WI38 (cell line): ENCODE measurements at regions not wholly inside any gene's neighbourhood (a gene's known extent, or its start where the extent isn't known, plus 50 kb on each side); places are given as distances from the start of the nearest gene placed in this dataset.
"Not testable (repeated sequence)": the region's sequence is repeated elsewhere in the genome, so short reads cannot be mapped to it uniquely, and the experiment has no call there.

ENCODE experiments used
- H3K4me3 ChIP-seq: 2 replicates; pipeline ENCODE4 v1.5.1; 2011; ENCODE audit warnings: low read depth, mild to moderate bottlenecking, control low read depth, low read length

DNA sequence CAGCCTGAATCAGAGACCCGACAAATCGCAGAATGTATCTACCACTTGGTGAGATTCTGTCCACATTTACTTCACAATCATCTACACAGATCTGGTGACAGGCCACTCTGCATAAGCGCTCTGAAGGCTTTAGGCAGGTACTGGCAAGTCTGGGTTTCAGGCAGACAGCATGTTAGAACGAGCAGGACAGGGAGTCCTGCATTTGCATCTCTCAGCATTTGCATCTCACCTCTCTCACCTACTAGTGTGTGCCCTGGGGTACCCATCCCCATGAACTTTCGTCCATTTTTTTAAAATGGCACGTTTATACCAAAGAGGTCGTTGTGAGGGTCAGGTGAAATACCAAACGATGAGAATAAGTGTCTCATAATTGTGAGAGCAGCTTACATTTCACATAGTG is 108.2 kb downstream of the SPATA31A1 start:
- H3K4me3 ChIP-seq, result not testable (repeated sequence)

DNA sequence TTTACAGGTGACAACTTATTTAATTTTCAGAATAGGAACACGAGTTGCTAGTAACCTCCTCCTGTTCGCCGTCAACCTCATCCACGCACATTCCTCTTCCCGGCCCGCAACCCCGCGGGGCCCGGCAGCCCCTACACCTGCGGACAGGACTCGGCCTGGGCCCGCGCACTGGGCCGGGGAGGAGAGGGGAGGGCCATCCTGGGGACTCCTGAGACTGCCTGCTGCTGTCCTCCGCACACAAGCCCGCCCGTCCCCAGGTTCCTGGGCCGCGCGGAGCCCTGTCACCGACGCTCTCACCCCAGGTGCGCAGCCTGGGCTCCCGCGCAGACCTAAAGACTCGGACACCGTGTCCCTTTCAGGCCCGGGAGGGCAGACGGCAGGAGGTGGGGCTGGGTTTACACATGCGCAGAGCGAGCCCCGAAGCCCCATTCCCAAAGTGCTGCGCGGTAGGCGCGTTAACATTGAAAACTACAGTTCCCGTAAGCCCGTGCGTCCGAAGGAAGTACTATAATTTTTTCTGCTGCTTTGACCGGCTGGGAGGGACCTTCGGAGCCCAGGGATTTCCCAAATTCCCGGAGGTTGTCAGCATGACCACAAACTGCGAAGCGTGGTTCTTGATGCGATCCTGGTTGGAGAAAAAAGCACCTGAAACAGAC is 108.8 kb downstream of the SPATA31A1 start:
- not testable (repeated sequence) for H3K4me3 ChIP-seq

DNA sequence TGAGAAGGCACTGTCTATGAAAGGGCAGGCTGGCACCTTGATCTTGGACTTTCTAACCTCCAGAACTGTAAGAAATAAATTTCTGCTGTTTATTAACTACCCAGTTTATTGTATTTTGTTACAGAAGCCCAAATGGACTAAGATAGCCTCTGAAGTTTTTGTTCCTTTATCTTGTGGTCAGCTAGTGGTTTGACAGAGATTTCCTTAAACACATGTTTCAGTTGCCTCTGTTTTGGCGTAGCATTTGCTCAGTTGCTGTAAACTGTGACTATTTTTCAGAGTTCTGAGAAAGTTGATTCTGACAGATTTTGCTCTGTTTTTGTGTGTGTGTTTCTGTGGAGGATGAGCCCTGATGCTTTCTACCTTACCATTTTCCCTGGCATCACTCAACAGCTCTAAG is 119.0 kb downstream of the SPATA31A1 start:
- H3K4me3 ChIP-seq, result not testable (repeated sequence)

DNA sequence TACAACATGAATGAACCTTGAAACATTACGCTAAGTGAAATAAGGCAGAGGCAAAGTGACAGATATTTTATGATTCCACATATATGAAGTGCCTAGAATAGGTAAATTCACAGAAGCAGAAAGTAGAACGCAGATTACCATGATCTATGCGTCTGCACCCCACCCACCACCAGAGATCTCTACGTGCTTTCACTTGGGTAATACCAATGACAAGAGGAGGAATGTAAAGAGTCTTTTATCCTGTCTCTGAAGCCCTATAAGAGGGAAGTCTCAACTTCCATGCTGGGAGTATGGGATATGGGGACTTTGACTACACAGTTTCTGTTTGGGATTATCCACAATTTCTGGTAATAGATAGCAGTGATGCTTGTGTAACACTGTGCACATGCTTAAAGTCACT is 127.6 kb downstream of the SPATA31A1 start:
- not testable (repeated sequence) for H3K4me3 ChIP-seq

DNA sequence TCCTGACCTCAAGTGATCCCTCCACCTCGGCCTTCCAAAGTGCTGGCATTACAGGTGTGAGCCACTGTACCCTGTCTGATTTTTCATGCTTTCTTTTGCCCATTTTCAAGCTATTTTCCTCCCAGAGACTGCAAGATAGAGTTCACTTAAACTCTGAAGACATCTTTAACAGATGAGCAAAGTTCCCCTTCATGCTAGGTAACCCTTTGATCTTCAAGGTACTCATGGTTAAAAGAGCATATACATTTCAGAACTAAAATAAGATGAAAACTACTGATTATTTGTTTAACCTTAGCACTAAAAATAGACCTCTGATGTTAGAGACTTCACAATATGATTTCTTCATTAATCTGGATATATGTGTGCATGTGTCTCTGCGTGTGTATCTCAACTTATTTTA is 128.4 kb downstream of the SPATA31A1 start:
- not testable (repeated sequence) for H3K4me3 ChIP-seq

DNA sequence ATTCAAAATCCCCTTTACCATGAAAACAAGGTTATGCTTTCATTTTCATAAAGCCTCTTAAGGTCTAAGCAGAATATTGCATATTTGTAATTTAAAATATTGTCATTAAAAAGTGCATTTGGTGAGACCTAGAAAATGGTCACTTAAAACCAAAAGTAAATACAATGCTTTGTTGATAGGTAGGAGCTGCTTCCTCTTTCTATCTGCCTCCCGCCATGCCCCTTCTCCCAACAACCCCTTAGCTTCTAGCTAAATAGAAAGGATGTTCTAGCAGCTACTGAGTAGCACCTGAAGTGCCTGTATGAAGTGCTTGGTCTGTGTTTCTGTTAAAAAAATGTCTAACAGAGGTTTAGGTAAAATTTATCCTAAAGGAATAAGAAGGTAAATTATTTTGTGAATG is 128.8 kb downstream of the SPATA31A1 start:
- not testable (repeated sequence) for H3K4me3 ChIP-seq

DNA sequence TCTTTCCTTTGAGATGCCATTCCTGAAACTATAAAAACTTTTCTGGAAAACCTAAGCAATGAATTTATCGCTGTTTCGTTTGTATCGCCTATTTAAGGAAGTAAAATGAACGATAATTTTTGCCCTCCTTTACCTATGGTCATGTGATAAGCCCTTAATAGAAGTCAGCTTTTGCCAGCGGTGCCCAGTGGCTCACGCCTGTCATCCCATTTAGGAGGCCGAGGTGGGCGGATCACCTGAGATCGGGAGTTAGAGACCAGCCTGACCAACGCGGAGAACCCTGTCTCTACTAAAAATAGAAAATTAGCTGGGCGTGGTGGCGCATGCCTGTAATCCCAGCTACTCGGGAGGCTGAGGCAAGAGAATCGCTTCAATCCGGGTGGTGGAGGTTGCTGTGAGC is 132.0 kb downstream of the SPATA31A1 start:
- not testable (repeated sequence) for H3K4me3 ChIP-seq

DNA sequence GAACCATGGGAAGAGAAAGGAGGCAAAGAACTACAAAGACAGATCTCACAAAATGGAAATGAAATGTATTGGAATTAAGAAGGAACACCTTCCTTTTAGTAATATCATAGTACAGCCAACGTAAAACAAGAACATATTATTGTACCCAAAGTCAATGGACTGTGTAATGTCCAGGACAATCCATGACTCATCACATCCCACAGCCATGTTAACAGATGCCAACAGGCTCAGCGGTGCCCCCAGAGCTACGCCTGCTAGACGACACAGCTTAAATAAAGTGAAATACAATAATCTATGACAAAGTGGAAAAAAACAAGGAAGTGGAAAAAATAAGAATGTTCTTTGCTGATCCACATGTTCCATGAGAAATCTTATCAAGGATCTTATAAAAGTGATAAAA is 140.8 kb downstream of the SPATA31A1 start:
- H3K4me3 ChIP-seq, result not testable (repeated sequence)

DNA sequence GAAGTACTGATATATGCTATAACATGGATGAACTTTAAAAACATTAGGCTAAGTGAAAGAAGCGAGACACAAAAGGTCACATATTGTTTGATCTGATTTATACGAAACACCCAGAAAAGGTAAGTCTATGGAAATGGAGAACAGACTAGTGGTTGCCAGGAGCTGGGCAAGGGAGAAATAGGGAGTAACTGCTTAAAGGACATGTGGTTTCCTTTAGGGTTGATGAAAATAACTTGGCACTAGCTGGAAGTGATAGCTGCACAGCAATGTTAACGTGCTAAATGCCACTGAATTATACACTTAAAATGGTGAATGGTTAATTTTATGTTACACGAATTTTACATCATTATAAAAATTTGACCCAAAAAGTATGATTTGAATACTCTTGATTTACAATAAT is 147.7 kb downstream of the SPATA31A1 start:
- H3K4me3 ChIP-seq, result not testable (repeated sequence)

DNA sequence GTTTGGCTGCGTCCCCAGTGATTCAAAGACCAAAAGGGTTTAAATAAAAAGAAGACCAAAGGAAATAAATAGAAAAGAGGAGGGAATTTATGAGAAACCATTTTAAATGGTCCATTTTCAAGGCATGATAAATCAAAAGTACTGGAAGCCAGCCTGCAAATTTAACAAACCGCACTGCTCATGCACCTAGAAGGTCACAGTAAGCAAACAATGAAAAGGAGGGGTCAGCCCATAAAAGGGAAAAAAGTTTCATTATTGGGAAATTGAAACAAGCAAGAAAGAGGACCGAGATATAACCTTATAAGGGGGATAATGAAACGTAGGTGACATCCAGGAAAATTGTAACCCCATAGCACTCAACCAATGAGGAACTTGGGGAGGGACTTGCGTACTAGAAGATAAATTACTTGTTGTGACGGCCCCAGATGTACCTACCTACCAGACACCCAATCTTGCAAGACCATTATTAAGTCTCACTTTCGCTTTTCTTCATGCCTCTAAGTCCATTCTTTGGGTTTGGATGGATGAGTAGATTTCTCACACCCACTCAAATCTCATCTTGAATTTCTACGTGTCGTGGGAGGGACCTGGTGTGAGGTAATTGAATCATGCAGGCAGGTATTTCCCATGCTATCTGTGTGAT is 172.0 kb downstream of the SPATA31A1 start:
- H3K4me3 ChIP-seq, result not testable (repeated sequence)

DNA sequence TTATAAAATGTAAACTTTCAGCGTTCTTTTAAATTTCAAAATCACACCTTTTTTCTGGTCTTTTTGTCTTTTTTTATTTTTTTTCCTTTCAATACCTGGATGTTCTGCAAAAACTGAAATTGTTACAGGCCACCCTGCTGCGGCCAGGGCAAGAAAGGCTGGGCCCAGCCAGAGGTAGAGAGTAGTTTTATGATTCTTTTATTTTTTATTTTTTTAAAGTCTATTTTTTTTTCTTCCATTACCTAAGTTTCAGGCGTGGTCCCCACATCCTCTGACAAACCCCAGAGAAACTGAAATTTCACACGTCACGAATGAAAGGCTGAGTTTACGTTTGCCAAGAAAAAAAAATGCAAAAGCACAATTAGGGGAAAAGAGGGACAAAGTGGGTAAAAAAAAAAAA is 177.1 kb downstream of the SPATA31A1 start:
- not testable (repeated sequence) for H3K4me3 ChIP-seq

DNA sequence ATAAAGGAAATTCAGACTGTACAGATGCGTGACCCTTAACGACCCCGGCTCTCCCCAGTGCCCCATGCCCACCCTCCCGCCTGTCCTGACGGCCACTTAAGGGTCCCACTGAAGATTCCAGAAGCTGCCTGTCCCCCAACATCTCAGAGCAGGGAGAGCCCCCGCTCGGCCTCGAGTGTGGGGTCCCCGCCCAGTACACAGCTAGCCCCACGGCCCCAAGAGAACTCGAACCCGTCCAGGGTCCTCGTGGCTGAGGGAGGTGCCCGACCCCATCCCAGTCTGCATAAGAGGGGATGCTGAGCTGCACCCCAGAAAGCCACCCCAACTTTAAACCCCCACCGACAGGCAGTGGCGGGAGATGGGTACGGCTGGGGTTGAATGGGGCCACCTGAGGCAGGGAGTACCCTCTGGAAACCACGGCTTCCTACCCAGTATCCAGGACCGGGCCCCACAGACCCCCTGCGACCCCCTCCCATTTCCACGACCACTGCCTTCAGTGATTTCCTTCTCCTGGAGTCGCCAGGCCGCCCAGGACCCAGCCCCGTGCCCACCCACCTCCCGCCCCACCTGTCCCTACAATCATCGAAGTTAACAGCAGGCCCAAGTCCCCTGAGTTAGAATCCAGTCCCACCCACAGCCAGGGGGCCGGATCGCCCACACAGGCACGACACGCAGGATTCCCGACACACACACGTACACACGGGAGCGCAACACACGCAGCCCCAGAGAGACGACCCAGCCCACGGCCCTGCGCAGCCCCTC is 177.7 kb downstream of the SPATA31A1 start:
- not testable (repeated sequence) for H3K4me3 ChIP-seq

DNA sequence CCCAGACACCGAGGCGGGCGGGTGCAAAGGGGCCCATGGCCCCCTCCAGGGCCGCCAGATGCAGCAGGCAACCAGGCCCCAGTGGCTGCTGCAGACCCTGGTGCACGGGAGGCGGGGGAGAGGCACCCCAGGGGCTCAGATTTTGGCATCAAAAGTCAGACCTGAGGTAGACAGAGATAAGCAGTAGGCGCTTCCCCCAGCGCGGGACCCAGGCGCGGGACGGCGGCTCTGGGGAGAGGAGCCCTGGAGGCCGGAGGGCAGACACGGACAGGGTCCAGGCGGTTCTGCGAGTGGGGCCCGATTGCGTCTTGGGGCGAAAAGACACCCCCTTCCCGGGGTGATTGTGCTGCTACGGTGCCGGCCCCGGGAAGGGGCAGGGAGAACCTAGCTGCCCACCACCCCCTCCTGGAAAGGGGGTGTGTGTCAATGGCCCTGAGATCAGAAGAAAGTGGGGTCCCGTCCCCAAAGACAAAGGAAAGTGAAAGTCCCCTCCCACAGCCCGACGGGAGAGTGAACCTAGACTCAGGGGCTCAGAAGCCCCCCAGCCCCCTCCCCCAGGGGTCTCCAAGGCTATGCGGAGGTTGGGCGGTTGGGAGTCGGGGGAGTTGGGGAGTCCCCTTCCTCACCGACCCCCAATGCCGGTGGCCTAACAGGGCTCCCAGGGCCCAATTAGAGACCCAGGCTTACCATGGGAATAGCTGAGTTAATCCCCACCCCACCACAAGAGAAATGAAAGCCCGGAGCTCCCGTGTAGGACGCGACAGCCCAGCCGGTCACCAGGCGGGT is 178.5 kb downstream of the SPATA31A1 start:
- H3K4me3 ChIP-seq, result not testable (repeated sequence)

DNA sequence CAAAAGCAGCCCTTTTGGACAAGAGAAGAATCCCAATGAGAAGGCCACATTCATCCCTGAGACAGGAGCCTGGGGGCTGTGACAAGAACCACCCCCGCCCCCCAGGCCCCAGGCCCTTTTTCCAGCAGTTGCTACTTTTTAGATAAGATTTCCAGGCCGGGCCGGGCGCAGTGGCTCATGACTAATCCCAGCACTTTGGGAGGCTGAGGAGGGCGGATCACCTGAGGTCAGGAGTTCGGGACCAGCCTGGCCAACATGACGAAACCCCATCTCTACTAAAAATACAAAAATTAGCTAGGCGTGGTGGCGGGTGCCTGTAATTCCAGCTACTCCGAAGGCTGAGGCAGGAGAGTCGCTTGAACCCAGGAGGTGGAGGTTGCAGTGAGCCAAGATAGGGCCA is 179.4 kb downstream of the SPATA31A1 start:
- H3K4me3 ChIP-seq, result not testable (repeated sequence)

DNA sequence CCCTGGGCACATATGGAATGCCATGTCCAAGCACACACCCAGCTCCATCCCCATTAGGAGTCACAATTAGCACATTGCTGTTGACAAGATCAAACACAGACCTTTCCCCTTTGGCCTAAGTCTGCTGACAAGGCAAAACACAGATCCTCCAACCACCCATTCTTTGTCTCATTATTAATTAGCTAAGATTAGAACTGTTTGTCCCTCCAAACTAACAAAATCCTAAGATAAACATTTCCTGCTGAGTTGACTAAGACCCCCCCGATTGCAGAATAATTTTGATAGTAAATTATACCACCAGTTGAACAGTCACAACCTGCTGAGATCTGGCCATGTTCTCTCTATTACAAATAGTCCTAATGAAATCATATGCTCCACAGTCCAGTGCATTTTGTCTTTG is 186.7 kb downstream of the SPATA31A1 start:
- H3K4me3 ChIP-seq, result not testable (repeated sequence)

DNA sequence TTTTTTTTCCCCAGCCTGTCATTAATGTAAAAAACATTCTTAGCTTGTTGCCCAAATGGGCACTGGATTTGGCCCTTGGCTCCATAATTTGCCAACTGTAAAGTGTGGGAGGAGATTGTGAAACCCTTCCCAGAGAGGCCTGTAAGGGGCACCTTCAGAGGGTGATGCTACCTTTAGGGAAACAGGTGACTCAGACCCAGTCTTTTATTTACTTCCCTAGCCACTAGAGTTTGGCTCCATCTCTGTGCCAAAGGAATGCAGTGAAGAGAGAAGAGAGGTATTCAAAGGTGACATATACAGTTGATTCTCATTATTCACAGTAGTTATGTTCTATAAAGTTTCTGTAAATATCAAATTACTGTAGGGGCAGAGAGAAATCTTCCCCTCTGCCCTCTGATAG is 189.6 kb downstream of the SPATA31A1 start:
- not testable (repeated sequence) for H3K4me3 ChIP-seq

DNA sequence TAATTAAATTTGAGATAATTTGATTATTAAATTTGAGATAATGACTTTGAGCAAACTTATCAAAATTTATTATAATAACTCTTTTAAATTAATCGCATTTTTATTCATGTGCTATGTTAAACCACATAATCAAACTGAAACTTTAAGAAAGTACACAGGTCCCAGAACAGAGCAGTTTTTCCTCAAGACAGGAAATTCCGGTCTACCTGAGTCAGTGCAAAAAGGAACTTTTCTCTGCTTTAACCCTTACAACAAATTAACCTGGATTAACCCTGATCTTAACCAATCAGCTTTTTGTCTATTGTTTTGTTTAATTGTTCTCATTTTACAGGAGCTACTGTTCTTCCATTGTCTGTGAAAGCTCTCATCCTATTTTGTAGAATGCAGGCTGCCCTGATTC is 195.1 kb downstream of the SPATA31A1 start:
- H3K4me3 ChIP-seq, result not testable (repeated sequence)

DNA sequence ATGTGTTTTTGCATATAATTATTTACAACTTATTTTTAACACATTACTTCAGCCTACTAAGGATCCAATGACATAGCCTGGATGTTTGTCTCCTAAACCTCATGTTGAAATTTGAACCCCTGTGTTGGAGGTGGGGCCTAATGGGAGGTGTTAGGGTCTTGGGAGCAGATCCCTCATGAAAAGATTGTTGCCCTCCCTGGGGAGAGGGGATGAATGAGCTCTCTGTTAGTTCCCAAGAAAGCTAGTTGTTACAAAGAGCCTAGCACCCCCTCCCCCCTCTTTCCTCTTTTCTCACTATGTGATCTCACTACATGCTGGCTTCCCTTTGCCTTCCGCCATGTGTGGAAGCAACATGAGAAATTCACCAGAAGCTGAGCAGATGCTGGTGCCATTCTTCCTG is 196.1 kb downstream of the SPATA31A1 start:
- H3K4me3 ChIP-seq, result not testable (repeated sequence)

DNA sequence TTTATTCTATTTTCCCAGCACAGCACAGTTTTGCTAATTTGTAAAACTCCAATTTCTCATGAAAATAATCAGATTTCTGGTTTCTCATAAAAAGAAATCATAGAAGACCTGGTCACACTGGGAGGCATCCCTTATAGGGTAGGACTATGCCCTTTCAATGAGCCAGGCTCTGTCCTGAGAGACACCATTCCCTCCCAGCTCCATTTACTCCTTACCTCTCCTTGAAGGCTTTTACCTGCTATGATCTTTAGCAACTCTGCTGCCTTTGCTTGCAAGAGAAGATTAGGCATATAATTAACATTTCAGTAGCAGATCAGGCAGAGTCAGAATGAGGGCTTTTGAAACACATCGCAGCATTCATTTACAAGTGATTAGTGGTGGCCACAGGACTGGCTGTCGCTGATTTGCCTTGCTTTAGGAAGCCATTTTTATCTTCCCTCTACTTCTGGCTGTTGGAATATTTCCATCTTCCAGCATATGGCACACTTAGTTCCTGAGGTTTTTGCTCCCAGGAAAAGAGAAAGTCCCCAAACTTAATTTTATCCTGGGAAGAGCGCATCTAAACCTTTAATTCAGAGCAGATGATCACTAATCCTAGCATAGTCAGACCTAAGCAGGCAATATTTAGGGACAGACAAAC is 196.9 kb downstream of the SPATA31A1 start:
- H3K4me3 ChIP-seq, result not testable (repeated sequence)

DNA sequence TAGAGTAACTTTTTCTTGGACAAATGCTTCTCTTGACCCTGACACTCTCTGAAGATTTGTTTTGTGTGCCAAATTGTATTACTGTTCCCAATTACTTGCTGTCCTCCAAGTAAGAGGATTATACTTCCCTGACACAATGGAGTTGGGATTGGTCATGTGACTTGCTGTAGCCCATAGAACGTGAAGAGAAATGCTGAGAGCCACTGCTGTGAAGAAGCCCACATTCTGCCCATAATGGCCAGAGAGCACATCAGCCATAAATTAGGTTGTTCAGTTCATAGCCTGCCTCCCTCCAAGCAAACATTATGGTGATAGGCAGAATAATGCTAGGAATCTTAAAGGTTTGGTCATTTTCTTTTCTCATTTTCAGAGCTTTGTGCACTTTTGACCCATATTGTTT is 198.9 kb downstream of the SPATA31A1 start:
- H3K4me3 ChIP-seq, result not testable (repeated sequence)

DNA sequence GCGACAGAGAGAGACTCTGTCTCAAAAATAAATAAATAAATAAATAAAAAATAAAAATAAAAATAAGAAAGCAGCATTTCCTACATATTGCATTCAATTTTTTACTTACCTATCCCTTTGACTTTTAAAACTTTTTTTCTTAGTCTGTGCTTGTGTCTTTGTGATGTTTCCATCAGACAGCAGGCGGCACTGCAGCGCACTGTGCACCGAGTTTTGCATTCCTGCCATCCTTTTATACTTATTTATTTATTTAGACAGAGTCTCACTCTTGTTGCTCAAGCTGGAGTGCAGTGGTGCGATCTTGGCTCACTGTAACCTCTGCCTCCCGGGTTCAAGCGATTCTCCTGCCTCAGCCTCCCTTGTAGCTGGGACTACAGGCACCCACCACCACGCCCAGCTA is 203.9 kb downstream of the SPATA31A1 start:
- not testable (repeated sequence) for H3K4me3 ChIP-seq
